HG03342 (cell line): ENCODE measurements at regions not wholly inside any gene's neighbourhood (a gene's known extent, or its start where the extent isn't known, plus 50 kb on each side); places are given as distances from the start of the nearest gene placed in this dataset.
"Not testable (repeated sequence)": the region's sequence is repeated elsewhere in the genome, so short reads cannot be mapped to it uniquely, and the experiment has no call there.

Experiments
- ATAC-seq: cut with Tn5 transposase; IDR thresholded peaks from one replicate; pipeline ENCODE4 v1.9.1; 2021; ENCODE audit warnings: mild to moderate bottlenecking, moderate library complexity; ENCODE audit not compliant: unreplicated experiment

GRCh38 chr13:44756276-44756810, 180.2 kb upstream of the TSC22D1 start:
- ATAC-seq = no peak

GRCh38 chr13:44755872-44756271, 179.7 kb upstream of the TSC22D1 start:
- no peak for ATAC-seq

- no peak for ATAC-seq
Observed at GRCh38 chr13:44752164-44752563, 176.0 kb upstream of the TSC22D1 start.

GRCh38 chr13:44750630-44751029, 174.5 kb upstream of the TSC22D1 start:
- no peak for ATAC-seq

- ATAC-seq = no peak
Observed at GRCh38 chr13:44749906-44750305, 173.8 kb upstream of the TSC22D1 start.

GRCh38 chr13:44748439-44748838, 172.3 kb upstream of the TSC22D1 start:
- ATAC-seq = no peak

- ATAC-seq = no peak
Observed at GRCh38 chr13:44747179-44747578, 171.0 kb upstream of the TSC22D1 start.

- no peak for ATAC-seq
Observed at GRCh38 chr13:44746690-44747089, 170.6 kb upstream of the TSC22D1 start.

- ATAC-seq = no peak
Observed at GRCh38 chr13:44744880-44745633, 168.9 kb upstream of the TSC22D1 start.

- ATAC-seq = no peak
Observed at GRCh38 chr13:44739539-44739938, 163.4 kb upstream of the TSC22D1 start.

- no peak for ATAC-seq
Observed at GRCh38 chr13:44739120-44739519, 163.0 kb upstream of the TSC22D1 start.

- no peak for ATAC-seq
Observed at GRCh38 chr13:44738463-44738862, 162.3 kb upstream of the TSC22D1 start.

- no peak for ATAC-seq
Observed at GRCh38 chr13:44735806-44736205, 159.7 kb upstream of the TSC22D1 start.

- ATAC-seq = no peak
Observed at GRCh38 chr13:44734201-44734707, 158.1 kb upstream of the TSC22D1 start.

- ATAC-seq = no peak
Observed at GRCh38 chr13:44732503-44733098, 156.5 kb upstream of the TSC22D1 start.

- ATAC-seq = no peak
Observed at GRCh38 chr13:44730851-44731250, 154.7 kb upstream of the TSC22D1 start.

- no peak for ATAC-seq
Observed at GRCh38 chr13:44730099-44730498, 154.0 kb upstream of the TSC22D1 start.

GRCh38 chr13:44727591-44727990, 151.5 kb upstream of the TSC22D1 start:
- ATAC-seq = not testable (repeated sequence)

GRCh38 chr13:44726778-44727177, 150.6 kb upstream of the TSC22D1 start:
- no peak for ATAC-seq

GRCh38 chr13:44726214-44726613, 150.1 kb upstream of the TSC22D1 start:
- ATAC-seq = no peak

GRCh38 chr13:44719857-44720671, 143.9 kb upstream of the TSC22D1 start:
- no peak for ATAC-seq
